ENCODE measurements at regions not wholly inside any gene's neighbourhood (a gene's known extent, or its start where the extent isn't known, plus 50 kb on each side); places are given as distances from the start of the nearest gene placed in this dataset.

GRCh38 chr17:13807103-13807502, 205.4 kb upstream of the HS3ST3A1 start:
- H3K4me1 ChIP-seq (ENCODE audit: control insufficient read depth in 3 of 3, insufficient read depth in 3 of 3, low read length in 3 of 3), result no peaks in the 10 kb centered on the region
- H3K9me3 ChIP-seq (ENCODE audit: control insufficient read depth in 3 of 3, low read length in 3 of 3), result no peaks in the 10 kb centered on the region
- no peaks in the 10 kb centered on the region for H3K27me3 ChIP-seq (ENCODE audit: control insufficient read depth in 3 of 3, insufficient read depth in 3 of 3, low read length in 3 of 3)
- no peak overlapping the region for H3K4me3 ChIP-seq (ENCODE audit: low read length in 3 of 3)
- no peak overlapping the region for H3K9ac ChIP-seq (ENCODE audit: low read depth in 1 of 3, low read length in 3 of 3)
- no peak overlapping the region for H3K27ac ChIP-seq (ENCODE audit: low read depth, low read length)
- no peaks in the 10 kb centered on the region for H3K36me3 ChIP-seq (ENCODE audit: control insufficient read depth in 3 of 3, insufficient read depth in 3 of 3, low read length in 3 of 3)

GRCh38 chr17:13812350-13812749, 210.6 kb upstream of the HS3ST3A1 start:
- H3K27me3 ChIP-seq (ENCODE audit: control insufficient read depth in 3 of 3, insufficient read depth in 3 of 3, low read length in 3 of 3), result no peaks in the 10 kb centered on the region
- no peaks in the 10 kb centered on the region for H3K4me1 ChIP-seq (ENCODE audit: control insufficient read depth in 3 of 3, insufficient read depth in 3 of 3, low read length in 3 of 3)
- H3K9ac ChIP-seq (ENCODE audit: low read depth in 1 of 3, low read length in 3 of 3), result no peak overlapping the region
- no peak overlapping the region for H3K27ac ChIP-seq (ENCODE audit: low read depth, low read length)
- no peak overlapping the region for H3K4me3 ChIP-seq (ENCODE audit: low read length in 3 of 3)
- no peaks in the 10 kb centered on the region for H3K9me3 ChIP-seq (ENCODE audit: control insufficient read depth in 3 of 3, low read length in 3 of 3)
- no peaks in the 10 kb centered on the region for H3K36me3 ChIP-seq (ENCODE audit: control insufficient read depth in 3 of 3, insufficient read depth in 3 of 3, low read length in 3 of 3)

- H3K9ac ChIP-seq (ENCODE audit: low read depth in 1 of 3, low read length in 3 of 3), result no peak overlapping the region
- H3K9me3 ChIP-seq (ENCODE audit: control insufficient read depth in 3 of 3, low read length in 3 of 3), result no peaks in the 10 kb centered on the region
- H3K36me3 ChIP-seq (ENCODE audit: control insufficient read depth in 3 of 3, insufficient read depth in 3 of 3, low read length in 3 of 3), result no peaks in the 10 kb centered on the region
- H3K4me1 ChIP-seq (ENCODE audit: control insufficient read depth in 3 of 3, insufficient read depth in 3 of 3, low read length in 3 of 3), result no peaks in the 10 kb centered on the region
- H3K27me3 ChIP-seq (ENCODE audit: control insufficient read depth in 3 of 3, insufficient read depth in 3 of 3, low read length in 3 of 3), result no peaks in the 10 kb centered on the region
- H3K27ac ChIP-seq (ENCODE audit: low read depth, low read length), result no peak overlapping the region
- no peak overlapping the region for H3K4me3 ChIP-seq (ENCODE audit: low read length in 3 of 3)
Observed at GRCh38 chr17:13813347-13814240, 211.9 kb upstream of the HS3ST3A1 start.

GRCh38 chr17:13822700-13823099, 221.0 kb upstream of the HS3ST3A1 start:
- Histone ChIP-seq H3K4me1 (ENCODE audit: control insufficient read depth in 3 of 3, insufficient read depth in 3 of 3, low read length in 3 of 3) (no peaks in the 10 kb centered on the region), H3K9ac (ENCODE audit: low read depth in 1 of 3, low read length in 3 of 3) (no peak overlapping the region), H3K4me3 (ENCODE audit: low read length in 3 of 3) (no peak overlapping the region), H3K36me3 (ENCODE audit: control insufficient read depth in 3 of 3, insufficient read depth in 3 of 3, low read length in 3 of 3) (no peaks in the 10 kb centered on the region), H3K27ac (ENCODE audit: low read depth, low read length) (no peak overlapping the region), H3K9me3 (ENCODE audit: control insufficient read depth in 3 of 3, low read length in 3 of 3) (peaks cover 0 to 3% (median 0%) of the 10 kb centered on the region in 3 donors), H3K27me3 (ENCODE audit: control insufficient read depth in 3 of 3, insufficient read depth in 3 of 3, low read length in 3 of 3) (no peaks in the 10 kb centered on the region)

GRCh38 chr17:13825526-13826040, 223.9 kb upstream of the HS3ST3A1 start:
- Histone ChIP-seq H3K27ac (ENCODE audit: low read depth, low read length) (no peak overlapping the region), H3K4me1 (ENCODE audit: control insufficient read depth in 3 of 3, insufficient read depth in 3 of 3, low read length in 3 of 3) (no peaks in the 10 kb centered on the region), H3K9me3 (ENCODE audit: control insufficient read depth in 3 of 3, low read length in 3 of 3) (no peaks in the 10 kb centered on the region), H3K36me3 (ENCODE audit: control insufficient read depth in 3 of 3, insufficient read depth in 3 of 3, low read length in 3 of 3) (no peaks in the 10 kb centered on the region), H3K9ac (ENCODE audit: low read depth in 1 of 3, low read length in 3 of 3) (no peak overlapping the region), H3K4me3 (ENCODE audit: low read length in 3 of 3) (no peak overlapping the region), H3K27me3 (ENCODE audit: control insufficient read depth in 3 of 3, insufficient read depth in 3 of 3, low read length in 3 of 3) (no peaks in the 10 kb centered on the region)

- Histone ChIP-seq H3K36me3 (ENCODE audit: control insufficient read depth in 3 of 3, insufficient read depth in 3 of 3, low read length in 3 of 3) (no peaks in the 10 kb centered on the region), H3K27ac (ENCODE audit: low read depth, low read length) (no peak overlapping the region), H3K27me3 (ENCODE audit: control insufficient read depth in 3 of 3, insufficient read depth in 3 of 3, low read length in 3 of 3) (no peaks in the 10 kb centered on the region), H3K9me3 (ENCODE audit: control insufficient read depth in 3 of 3, low read length in 3 of 3) (no peaks in the 10 kb centered on the region), H3K4me3 (ENCODE audit: low read length in 3 of 3) (no peak overlapping the region), H3K9ac (ENCODE audit: low read depth in 1 of 3, low read length in 3 of 3) (no peak overlapping the region), H3K4me1 (ENCODE audit: control insufficient read depth in 3 of 3, insufficient read depth in 3 of 3, low read length in 3 of 3) (no peaks in the 10 kb centered on the region)
Observed at GRCh38 chr17:13827118-13827517, 225.4 kb upstream of the HS3ST3A1 start.

- no peaks in the 10 kb centered on the region for H3K4me1 ChIP-seq (ENCODE audit: control insufficient read depth in 3 of 3, insufficient read depth in 3 of 3, low read length in 3 of 3)
- no peak overlapping the region for H3K27ac ChIP-seq (ENCODE audit: low read depth, low read length)
- no peaks in the 10 kb centered on the region for H3K27me3 ChIP-seq (ENCODE audit: control insufficient read depth in 3 of 3, insufficient read depth in 3 of 3, low read length in 3 of 3)
- no peak overlapping the region for H3K9ac ChIP-seq (ENCODE audit: low read depth in 1 of 3, low read length in 3 of 3)
- H3K36me3 ChIP-seq (ENCODE audit: control insufficient read depth in 3 of 3, insufficient read depth in 3 of 3, low read length in 3 of 3), result no peaks in the 10 kb centered on the region
- H3K9me3 ChIP-seq (ENCODE audit: control insufficient read depth in 3 of 3, low read length in 3 of 3), result peaks cover 0 to 2% (median 0%) of the 10 kb centered on the region in 3 donors
- no peak overlapping the region for H3K4me3 ChIP-seq (ENCODE audit: low read length in 3 of 3)
Observed at GRCh38 chr17:13833921-13834320, 232.2 kb upstream of the HS3ST3A1 start.

GRCh38 chr17:13835151-13835550, 233.4 kb upstream of the HS3ST3A1 start:
- Histone ChIP-seq H3K9ac (ENCODE audit: low read depth in 1 of 3, low read length in 3 of 3) (no peak overlapping the region), H3K4me3 (ENCODE audit: low read length in 3 of 3) (no peak overlapping the region), H3K27ac (ENCODE audit: low read depth, low read length) (no peak overlapping the region), H3K4me1 (ENCODE audit: control insufficient read depth in 3 of 3, insufficient read depth in 3 of 3, low read length in 3 of 3) (no peaks in the 10 kb centered on the region), H3K27me3 (ENCODE audit: control insufficient read depth in 3 of 3, insufficient read depth in 3 of 3, low read length in 3 of 3) (no peaks in the 10 kb centered on the region), H3K9me3 (ENCODE audit: control insufficient read depth in 3 of 3, low read length in 3 of 3) (peaks cover 0 to 2% (median 0%) of the 10 kb centered on the region in 3 donors), H3K36me3 (ENCODE audit: control insufficient read depth in 3 of 3, insufficient read depth in 3 of 3, low read length in 3 of 3) (no peaks in the 10 kb centered on the region)

GRCh38 chr17:13837417-13837816, 231.9 kb upstream of the COX10 start:
- H3K27me3 ChIP-seq (ENCODE audit: control insufficient read depth in 3 of 3, insufficient read depth in 3 of 3, low read length in 3 of 3), result no peaks in the 10 kb centered on the region
- no peak overlapping the region for H3K27ac ChIP-seq (ENCODE audit: low read depth, low read length)
- H3K4me1 ChIP-seq (ENCODE audit: control insufficient read depth in 3 of 3, insufficient read depth in 3 of 3, low read length in 3 of 3), result no peaks in the 10 kb centered on the region
- H3K4me3 ChIP-seq (ENCODE audit: low read length in 3 of 3), result no peak overlapping the region
- H3K36me3 ChIP-seq (ENCODE audit: control insufficient read depth in 3 of 3, insufficient read depth in 3 of 3, low read length in 3 of 3), result no peaks in the 10 kb centered on the region
- H3K9ac ChIP-seq (ENCODE audit: low read depth in 1 of 3, low read length in 3 of 3), result no peak overlapping the region
- peaks cover 0 to 2% (median 0%) of the 10 kb centered on the region in 3 donors for H3K9me3 ChIP-seq (ENCODE audit: control insufficient read depth in 3 of 3, low read length in 3 of 3)

- Histone ChIP-seq H3K36me3 (ENCODE audit: control insufficient read depth in 3 of 3, insufficient read depth in 3 of 3, low read length in 3 of 3) (no peaks in the 10 kb centered on the region), H3K9ac (ENCODE audit: low read depth in 1 of 3, low read length in 3 of 3) (no peak overlapping the region), H3K27me3 (ENCODE audit: control insufficient read depth in 3 of 3, insufficient read depth in 3 of 3, low read length in 3 of 3) (no peaks in the 10 kb centered on the region), H3K9me3 (ENCODE audit: control insufficient read depth in 3 of 3, low read length in 3 of 3) (no peaks in the 10 kb centered on the region), H3K4me3 (ENCODE audit: low read length in 3 of 3) (no peak overlapping the region), H3K27ac (ENCODE audit: low read depth, low read length) (no peak overlapping the region), H3K4me1 (ENCODE audit: control insufficient read depth in 3 of 3, insufficient read depth in 3 of 3, low read length in 3 of 3) (no peaks in the 10 kb centered on the region)
Observed at GRCh38 chr17:13840254-13840653, 229.1 kb upstream of the COX10 start.
